GM20000 (cell line): ENCODE measurements at regions not wholly inside any gene's neighbourhood (a gene's known extent, or its start where the extent isn't known, plus 50 kb on each side); places are given as distances from the start of the nearest gene placed in this dataset.

Experiments used
- DNase-seq: peaks from one replicate; pipeline ENCODE4 v3.0.0; 2012; ENCODE audit warnings: low spot score
- CTCF ChIP-seq: IDR thresholded peaks from 2 replicates; pipeline ENCODE4 v1.5.1; 2012; ENCODE audit warnings: mild to moderate bottlenecking, control low read depth; ENCODE audit errors: extremely low read depth, missing control alignments

DNA sequence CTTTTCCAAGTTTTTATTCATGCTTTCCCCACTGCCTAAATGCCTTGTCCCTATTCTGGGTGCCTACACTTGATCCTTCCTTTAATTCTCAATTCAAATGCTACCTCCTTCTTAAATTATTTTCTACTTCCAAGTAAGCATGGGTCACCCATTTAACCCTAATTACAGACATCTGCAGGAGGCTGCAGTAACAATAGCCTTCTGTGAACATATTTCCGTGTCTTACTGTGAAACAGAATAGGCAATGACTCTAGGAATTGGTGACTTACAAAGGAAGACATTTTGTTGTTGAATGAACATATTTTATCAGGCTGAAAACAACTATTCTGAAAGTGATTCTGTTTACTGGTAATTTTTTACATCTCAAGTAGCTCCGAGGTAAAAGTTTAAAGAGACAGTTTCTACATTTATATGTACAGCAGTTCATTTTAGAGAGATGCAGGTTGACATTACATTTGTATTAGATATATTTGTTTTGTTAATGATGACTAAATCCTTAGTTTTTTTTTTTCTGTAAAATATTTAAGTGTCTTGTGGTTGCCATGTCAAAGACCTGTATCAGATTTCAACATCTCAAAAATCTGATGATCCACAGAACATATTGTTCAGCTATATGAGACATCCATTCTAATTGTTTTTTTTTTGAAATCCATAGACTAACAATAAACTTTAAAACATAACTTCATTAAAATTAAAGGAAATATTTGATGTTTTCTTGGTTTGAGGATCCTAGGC lies 316.8 kb downstream of the CASP12 start:
- DNase-seq: no peak
- TF ChIP-seq CTCF: no peak

DNA sequence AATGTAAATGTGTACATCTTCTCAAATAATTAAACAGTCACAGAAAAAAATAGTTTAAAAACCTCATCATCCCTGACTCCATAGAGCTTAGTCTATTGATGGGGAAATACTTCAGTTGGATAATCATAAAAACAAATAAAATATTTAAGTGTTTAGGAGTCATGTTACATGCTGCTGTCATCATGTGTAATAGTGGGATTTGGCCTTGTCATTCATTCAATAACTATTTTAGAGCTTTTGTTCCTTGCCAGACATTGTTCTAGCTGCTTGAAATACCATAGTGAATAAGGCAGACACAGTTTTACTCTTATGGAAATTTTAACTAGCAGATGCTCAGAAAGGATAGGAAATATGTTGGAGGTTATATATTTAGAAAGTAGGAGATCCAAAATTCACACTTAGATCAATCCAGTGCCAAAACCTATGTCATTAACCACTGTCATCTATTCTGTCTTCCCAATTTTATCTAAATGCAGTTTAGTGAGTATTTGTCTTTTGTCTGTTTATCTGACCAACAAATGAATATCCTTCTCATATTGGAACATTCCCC lies 324.7 kb downstream of the CASP12 start:
- DNase-seq: no peak

GRCh38 chr11:104572279-104572678 lies 326.0 kb downstream of the CASP12 start:
- TF ChIP-seq CTCF: no peak
- no peak for DNase-seq

More for the DNA sequence above, 324.7 kb downstream of the CASP12 start:
- TF ChIP-seq CTCF: no peak

- TF ChIP-seq CTCF: no peak
- DNase-seq: no peak
Measured at GRCh38 chr11:104570078-104570701, 328.1 kb downstream of the CASP12 start.

- DNase-seq: no peak
- no peak for TF ChIP-seq CTCF
Measured at GRCh38 chr11:104565583-104565961, 332.7 kb downstream of the CASP12 start.

- no peak for DNase-seq
- TF ChIP-seq CTCF: no peak
Measured at GRCh38 chr11:104564921-104565582, 333.2 kb downstream of the CASP12 start.
